ENCODE measurements at regions not wholly inside any gene's neighbourhood (a gene's known extent, or its start where the extent isn't known, plus 50 kb on each side); places are given as distances from the start of the nearest gene placed in this dataset.

DNA sequence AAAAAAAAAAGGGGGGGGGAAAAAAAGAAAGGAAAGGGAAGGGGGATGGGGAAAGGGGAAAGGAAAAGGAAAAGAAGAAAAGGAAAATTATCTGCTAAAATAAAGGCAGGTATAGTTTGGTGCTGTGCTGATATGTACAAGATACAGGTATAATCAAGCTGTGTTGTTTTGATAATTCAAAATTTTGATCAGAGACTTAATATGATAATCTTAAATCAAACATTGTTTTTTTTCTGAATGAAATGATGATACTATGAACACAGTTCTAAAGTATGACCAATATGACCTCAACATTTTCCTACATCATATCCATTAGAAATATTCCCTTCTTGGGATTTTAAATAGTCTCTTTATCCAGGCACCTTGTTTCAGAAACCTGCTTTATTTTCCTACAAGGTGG lies 115.6 kb upstream of the TRPM3 start:
- DNase-seq (ENCODE audit: low read depth): no peak

DNA sequence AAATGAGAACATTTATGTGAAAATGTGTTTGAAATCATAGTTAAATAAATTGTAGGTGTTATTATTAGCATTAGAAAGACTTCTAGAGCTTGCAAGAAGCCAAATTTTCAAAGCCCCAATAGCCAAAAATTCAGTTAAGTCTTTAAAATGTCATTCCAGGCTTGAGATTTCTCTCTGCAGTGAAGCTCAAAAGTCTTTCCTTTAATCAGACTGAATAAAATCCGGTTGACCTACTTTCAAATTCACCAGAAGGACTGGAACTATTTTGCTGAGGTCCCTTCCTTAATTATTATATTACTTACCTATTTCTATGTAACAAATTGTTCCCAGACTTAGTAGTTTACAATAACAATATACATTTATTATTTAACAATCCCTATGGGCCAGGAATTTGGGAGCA lies 112.2 kb upstream of the TRPM3 start:
- DNase-seq (ENCODE audit: low read depth): no peak
- no peak overlapping the region for H3K4me3 ChIP-seq (ENCODE audit: low read depth, low read length)
- TF ChIP-seq, protein P1, sequence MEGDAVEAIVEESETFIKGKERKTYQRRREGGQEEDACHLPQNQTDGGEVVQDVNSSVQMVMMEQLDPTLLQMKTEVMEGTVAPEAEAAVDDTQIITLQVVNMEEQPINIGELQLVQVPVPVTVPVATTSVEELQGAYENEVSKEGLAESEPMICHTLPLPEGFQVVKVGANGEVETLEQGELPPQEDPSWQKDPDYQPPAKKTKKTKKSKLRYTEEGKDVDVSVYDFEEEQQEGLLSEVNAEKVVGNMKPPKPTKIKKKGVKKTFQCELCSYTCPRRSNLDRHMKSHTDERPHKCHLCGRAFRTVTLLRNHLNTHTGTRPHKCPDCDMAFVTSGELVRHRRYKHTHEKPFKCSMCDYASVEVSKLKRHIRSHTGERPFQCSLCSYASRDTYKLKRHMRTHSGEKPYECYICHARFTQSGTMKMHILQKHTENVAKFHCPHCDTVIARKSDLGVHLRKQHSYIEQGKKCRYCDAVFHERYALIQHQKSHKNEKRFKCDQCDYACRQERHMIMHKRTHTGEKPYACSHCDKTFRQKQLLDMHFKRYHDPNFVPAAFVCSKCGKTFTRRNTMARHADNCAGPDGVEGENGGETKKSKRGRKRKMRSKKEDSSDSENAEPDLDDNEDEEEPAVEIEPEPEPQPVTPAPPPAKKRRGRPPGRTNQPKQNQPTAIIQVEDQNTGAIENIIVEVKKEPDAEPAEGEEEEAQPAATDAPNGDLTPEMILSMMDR (conservative IDR thresholded peaks at IDR 0.05; ENCODE audit: low read depth, low read length): no peak

More for the DNA sequence above, 115.6 kb upstream of the TRPM3 start:
- H3K4me3 ChIP-seq (ENCODE audit: low read depth, low read length): no peak overlapping the region
- TF ChIP-seq, protein P1 (conservative IDR thresholded peaks at IDR 0.05; ENCODE audit: low read depth, low read length): no peak

DNA sequence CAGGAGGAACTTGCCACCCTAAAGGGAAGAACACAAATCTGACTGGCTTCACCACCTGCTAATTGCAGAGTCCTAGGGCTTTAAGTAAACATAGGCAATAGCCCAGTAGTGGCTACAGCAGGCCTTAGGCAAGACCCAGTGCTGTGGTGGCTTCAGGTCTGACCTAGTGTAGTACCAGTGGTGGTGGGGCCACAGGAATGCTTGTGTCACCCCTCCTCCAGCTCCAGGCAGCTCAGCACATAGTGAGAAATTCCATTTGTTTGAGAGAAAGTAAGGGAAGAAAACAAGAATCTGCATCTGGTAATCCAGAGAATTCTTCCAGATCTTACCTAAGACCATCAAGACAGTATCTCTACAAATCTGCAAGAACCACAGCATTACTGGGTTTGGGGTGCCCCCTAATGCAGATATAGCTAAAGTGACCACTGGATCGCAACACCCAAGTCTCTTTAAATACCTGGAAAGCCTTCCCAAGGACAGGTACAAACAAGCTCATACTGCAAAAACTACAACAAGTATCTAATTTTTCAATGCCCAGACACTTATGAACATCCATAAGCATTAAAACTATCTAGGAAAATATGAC lies 102.6 kb upstream of the TRPM3 start:
- TF ChIP-seq, protein P1 (conservative IDR thresholded peaks at IDR 0.05; ENCODE audit: low read depth, low read length): no peak
- DNase-seq (ENCODE audit: low read depth): no peak
- H3K4me3 ChIP-seq (ENCODE audit: low read depth, low read length): no peak overlapping the region

DNA sequence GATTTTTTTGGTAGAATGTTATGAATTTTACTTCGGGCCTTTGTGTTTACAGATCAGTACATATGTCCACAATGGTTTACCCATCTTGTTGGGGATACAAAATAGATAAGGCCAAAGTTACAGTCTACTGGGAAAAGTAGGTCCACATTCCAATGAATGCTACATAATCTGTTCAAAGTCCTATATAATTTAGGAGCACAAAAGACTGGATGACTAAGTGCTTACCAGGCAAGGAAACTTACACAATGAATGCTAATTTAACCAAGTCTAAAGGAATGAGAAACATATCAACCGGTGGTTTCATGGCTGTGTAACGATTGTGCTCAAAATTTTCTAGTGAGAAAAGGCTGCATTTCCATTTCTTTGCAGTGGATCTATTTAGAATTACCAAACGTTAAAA lies 97.4 kb upstream of the TRPM3 start:
- TF ChIP-seq, protein P1 (conservative IDR thresholded peaks at IDR 0.05; ENCODE audit: low read depth, low read length): no peak
- no peak for DNase-seq (ENCODE audit: low read depth)
- H3K4me3 ChIP-seq (ENCODE audit: low read depth, low read length): no peak overlapping the region

DNA sequence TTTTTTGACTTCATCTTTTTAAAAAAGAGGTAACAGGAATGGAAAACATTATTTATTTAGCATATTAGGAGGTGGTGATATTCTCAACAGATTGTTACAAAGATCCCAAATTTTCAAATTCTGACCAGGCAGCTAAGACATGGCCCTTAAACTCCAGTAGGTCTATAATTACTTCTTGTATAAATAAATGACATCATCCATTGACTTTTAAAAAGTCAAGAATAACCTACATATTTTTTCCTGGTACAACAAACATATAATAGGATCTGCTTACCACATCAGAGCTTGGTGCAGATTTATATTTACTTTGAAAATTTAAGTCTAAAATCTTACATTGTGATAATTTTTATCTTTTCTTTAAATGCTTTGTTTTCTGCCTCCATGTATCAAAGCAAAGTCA lies 92.2 kb upstream of the TRPM3 start:
- no peak overlapping the region for H3K4me3 ChIP-seq (ENCODE audit: low read depth, low read length)
- TF ChIP-seq, protein P1 (conservative IDR thresholded peaks at IDR 0.05; ENCODE audit: low read depth, low read length): no peak
- DNase-seq (ENCODE audit: low read depth): no peak

DNA sequence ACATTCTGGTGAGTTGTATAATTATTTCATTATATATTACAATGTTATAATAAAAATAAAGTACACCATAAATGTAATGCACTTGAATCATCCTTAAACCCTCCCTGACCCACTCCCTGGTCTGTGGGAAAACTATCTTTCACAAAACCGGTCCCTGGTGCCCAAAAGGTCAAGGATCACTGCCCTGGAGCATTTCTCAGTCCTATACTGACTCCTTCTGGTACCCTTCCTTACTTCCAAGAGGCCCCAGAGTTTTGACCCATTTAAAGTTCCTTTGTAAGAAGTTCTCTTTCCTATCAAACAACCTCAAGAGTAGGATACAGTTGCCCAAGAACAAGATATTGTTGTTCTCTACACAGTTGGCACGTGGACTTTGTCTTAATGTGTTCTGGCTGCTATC lies 88.9 kb upstream of the TRPM3 start:
- TF ChIP-seq, protein P1 (conservative IDR thresholded peaks at IDR 0.05; ENCODE audit: low read depth, low read length): no peak
- DNase-seq (ENCODE audit: low read depth): no peak
- no peak overlapping the region for H3K4me3 ChIP-seq (ENCODE audit: low read depth, low read length)

DNA sequence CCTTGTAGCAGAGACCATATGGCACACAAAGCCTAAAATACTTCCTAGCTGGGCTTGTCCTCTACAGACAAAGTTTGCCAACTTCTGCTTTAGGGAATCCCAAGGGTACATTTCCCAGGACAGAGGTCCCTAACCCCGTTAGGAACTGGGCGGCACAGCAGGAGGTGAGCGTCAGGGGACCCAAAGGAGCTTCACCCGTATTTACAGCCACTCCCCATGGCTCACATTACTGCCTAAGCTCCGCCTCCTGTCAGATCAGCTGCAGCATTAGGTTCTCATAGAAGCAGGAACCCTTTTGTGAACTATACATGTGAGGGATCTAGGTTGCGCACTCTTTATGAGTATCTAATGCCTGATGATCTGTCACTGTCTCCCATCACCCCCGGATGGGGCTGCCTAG lies 88.5 kb upstream of the TRPM3 start:
- H3K4me3 ChIP-seq (ENCODE audit: low read depth, low read length): no peak overlapping the region
- TF ChIP-seq, protein P1 (conservative IDR thresholded peaks at IDR 0.05; ENCODE audit: low read depth, low read length): no peak
- DNase-seq (ENCODE audit: low read depth): no peak
